HCT116 (cell line): ENCODE measurements at regions not wholly inside any gene's neighbourhood (a gene's known extent, or its start where the extent isn't known, plus 50 kb on each side); places are given as distances from the start of the nearest gene placed in this dataset.

Source experiments
- CTCF ChIP-seq, 3 experiments: fragments of 200-600 bp in 1 of 3; sonication (generic) in 1 of 3; IDR thresholded peaks in 2 of 3; conservative IDR thresholded peaks in 1 of 3; 2 replicates each; pipeline ENCODE4 v1.5.1; 2012 to 2017; ENCODE audit warnings: low read depth in 2 of 3, low read length in 2 of 3, antibody characterized with exemption in 1 of 3, borderline replicate concordance in 1 of 3, control low read depth in 1 of 3, mild to moderate bottlenecking in 1 of 3, mixed read lengths in 1 of 3, mixed run types in 1 of 3, moderate library complexity in 1 of 3; ENCODE audit not compliant: insufficient read depth in 1 of 3
- EZH2 ChIP-seq: fragments of 200-600 bp; sonication (generic); IDR thresholded peaks from 2 replicates; pipeline ENCODE4 v1.6.1; 2017; ENCODE audit warnings: antibody characterized with exemption, mixed run types
- JUND ChIP-seq: IDR thresholded peaks from 2 replicates; pipeline ENCODE4 v1.6.1; 2012
- POLR2A ChIP-seq: IDR thresholded peaks from 2 replicates; pipeline ENCODE4 v1.7.0; 2011; ENCODE audit warnings: borderline replicate concordance; ENCODE audit not compliant: insufficient read depth, insufficient read length; ENCODE audit errors: extremely low read depth
- POLR2AphosphoS5 ChIP-seq: IDR thresholded peaks from 2 replicates; pipeline ENCODE4 v1.6.1; 2011; ENCODE audit warnings: mild to moderate bottlenecking, low read depth, low read length, moderate library complexity
- TCF7L2 ChIP-seq: IDR thresholded peaks from 2 replicates; pipeline ENCODE4 v1.7.0; 2011; ENCODE audit warnings: borderline replicate concordance, inconsistent platforms; ENCODE audit not compliant: insufficient read depth, insufficient read length; ENCODE audit errors: extremely low read depth
- ZNF274 ChIP-seq: fragments of 200-500 bp; sonication (Bioruptor generic); IDR thresholded peaks from 2 replicates; pipeline ENCODE4 v1.6.1; 2014; ENCODE audit warnings: mild to moderate bottlenecking, low read depth, low read length, inconsistent platforms

- TF ChIP-seq JUND (no peak), CTCF (IDR thresholded peaks at IDR 0.05 in 2 of 3, conservative IDR thresholded peaks at IDR 0.05 in 1 of 3; ENCODE audit: borderline replicate concordance in 1 of 3, insufficient read depth in 1 of 3, low read depth in 2 of 3, low read length in 2 of 3) (no peak), TCF7L2 (no peak), ZNF274 (no peak), EZH2 (no peak), POLR2A (no peak), POLR2AphosphoS5 (no peak)
These were observed 104.5 kb upstream of the SMIM21 start for GRCh38 chr18:75531851-75532459.
